HG03565 (cell line): ENCODE measurements at regions not wholly inside any gene's neighbourhood (a gene's known extent, or its start where the extent isn't known, plus 50 kb on each side); places are given as distances from the start of the nearest gene placed in this dataset.

Experiments used
- ATAC-seq: cut with Tn5 transposase; IDR thresholded peaks from one replicate; pipeline ENCODE4 v1.9.1; 2021; ENCODE audit warnings: mild to moderate bottlenecking, moderate library complexity; ENCODE audit not compliant: unreplicated experiment

- no peak for ATAC-seq
Observed at GRCh38 chr4:104890598-104891275, 255.9 kb upstream of the TET2 start.

GRCh38 chr4:104896660-104897645 is 249.7 kb upstream of the TET2 start:
- ATAC-seq = no peak

GRCh38 chr4:104899863-104900262 is 246.8 kb upstream of the TET2 start:
- ATAC-seq = no peak

- ATAC-seq = no peak
Observed at GRCh38 chr4:104901438-104901837, 245.2 kb upstream of the TET2 start.

DNA sequence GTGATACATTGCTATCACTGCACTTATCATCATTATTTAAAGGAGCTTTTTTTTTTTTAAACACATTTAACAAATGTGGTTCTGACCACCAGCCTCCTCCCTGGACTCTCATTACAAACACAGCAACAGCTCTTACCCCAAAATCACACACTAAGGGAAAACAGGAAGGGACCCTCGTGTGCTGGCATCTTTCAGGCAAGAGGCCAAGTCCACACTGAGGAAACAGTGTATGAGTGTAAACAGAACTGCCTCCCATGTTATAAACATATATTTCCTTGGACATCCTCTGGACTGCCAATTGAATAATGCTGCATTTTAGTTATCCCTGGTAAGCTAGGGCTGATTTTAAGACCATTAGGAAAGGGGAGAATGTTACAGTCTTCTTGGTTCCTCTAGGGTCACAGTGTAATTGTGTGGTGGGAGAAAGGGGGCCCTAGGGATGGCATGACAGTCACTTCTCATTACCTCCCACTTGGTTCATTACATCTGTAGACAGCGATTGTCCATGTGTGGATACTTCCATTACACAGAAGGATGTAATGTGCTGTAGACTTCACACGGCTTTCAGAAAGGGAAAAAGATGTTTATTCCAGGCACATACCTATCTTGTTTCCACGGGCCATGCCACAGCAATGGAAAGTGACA is 244.6 kb upstream of the TET2 start:
- no peak for ATAC-seq

DNA sequence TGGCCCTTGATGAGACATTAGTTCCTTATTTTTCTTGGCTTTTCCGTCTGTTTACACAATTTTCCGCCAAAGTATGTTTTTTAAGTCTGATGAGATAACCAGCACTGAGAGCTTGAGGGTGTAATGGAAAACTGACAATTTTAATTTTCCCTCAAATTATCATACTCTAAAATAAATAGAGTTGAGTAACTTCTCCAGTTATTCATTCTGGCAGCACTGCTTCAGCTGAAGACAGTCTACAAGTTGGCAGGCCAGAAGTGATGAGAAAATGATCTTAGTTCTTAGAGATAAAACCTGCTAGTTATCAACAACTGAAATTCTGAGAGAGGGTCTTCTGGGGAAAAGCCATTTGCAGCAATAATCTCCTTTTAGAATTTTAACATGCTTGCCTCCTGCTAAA is 241.6 kb upstream of the TET2 start:
- no peak for ATAC-seq

GRCh38 chr4:104905546-104905945 is 241.1 kb upstream of the TET2 start:
- no peak for ATAC-seq

- ATAC-seq = no peak
Observed at GRCh38 chr4:104906276-104906675, 240.4 kb upstream of the TET2 start.

DNA sequence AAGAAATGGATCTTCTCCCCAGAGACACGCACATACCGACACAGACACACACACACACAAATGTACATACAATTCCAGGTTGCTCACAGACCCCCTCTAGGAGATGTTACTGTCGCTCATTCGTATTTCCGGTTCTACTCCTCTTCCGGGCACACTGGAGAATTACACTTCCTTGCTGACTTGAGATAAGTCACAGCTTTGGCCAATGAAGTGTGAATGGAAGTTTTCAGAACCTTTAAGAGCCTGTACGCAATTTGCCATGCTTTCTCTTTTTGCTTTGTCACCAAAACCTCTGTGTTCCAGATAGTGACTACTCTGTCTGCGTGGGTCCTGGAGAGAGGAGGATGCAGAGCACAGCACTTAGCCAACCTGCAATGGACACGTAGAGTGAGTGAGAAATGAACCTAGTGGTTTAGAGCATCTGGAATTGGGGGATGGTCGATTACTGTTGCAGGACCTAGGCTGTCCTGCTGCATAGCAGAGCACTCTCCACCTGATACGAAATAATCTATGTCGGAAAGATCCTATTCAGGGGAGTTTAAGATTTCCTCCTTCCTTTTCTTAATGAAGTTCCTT is 239.5 kb upstream of the TET2 start:
- ATAC-seq = no peak

GRCh38 chr4:104907991-104908390 is 238.7 kb upstream of the TET2 start:
- ATAC-seq = no peak

DNA sequence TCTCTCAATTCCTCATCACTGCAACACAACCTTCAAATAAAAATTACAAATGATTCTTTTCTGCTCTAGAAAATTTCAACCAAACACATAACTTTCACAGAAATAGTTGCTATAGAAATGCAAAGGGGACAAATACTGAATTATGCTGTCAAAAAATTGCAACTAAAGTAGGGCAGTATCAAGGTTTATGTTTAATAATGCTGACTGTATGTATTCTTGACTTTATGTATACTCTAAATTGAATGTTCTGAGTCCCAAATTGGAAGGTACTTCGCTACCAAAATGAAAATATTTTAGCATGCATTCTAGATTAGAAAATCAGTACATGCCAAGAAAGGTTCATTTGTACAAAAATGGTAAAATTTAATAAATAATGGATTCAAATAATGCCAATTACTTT is 237.3 kb upstream of the TET2 start:
- ATAC-seq = no peak

GRCh38 chr4:104912518-104912917 is 234.2 kb upstream of the TET2 start:
- ATAC-seq = no peak

- no peak for ATAC-seq
Observed at GRCh38 chr4:104915373-104915772, 231.3 kb upstream of the TET2 start.

DNA sequence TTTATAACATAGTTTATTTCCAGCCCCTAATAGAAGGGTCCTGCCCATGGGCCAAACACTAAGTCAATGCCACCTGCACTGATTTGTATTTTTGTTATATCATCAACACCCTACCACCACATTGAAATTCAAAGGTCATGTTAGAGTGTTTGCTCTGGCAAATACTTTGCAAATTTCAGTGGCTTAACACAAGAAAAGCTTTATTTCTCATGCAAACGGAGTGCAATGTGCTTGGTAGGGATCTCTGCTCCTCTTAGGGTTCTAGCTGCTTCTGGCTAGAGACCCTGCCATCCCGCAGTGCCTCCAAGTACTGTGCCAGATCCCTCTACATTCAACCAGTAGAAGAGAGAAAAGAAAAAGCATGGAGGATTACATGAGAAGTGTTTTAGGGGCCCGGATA is 230.8 kb upstream of the TET2 start:
- ATAC-seq = no peak

DNA sequence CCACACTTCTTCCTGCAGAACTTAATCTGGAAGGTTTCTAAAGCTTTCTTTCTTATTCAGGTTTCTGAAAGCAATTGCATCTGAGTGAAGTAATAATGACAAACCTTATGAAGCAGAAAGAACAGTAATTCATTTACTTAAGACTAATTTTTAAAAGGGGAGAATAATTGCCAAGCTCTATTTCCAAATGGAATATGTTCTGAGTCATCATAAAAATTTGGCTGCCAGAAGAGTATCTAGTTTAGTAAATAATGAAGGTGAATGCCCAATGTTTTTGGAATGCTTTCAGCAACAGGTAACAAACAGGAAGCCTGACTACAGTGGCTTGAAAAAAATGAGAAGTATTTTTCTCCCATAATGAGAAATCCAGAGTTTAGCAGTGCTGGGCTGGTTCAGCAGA is 227.3 kb upstream of the TET2 start:
- no peak for ATAC-seq

- ATAC-seq = no peak
Observed at GRCh38 chr4:104930298-104930697, 216.4 kb upstream of the TET2 start.

GRCh38 chr4:104930745-104931736 is 215.6 kb upstream of the TET2 start:
- ATAC-seq = peak; percentile 59

DNA sequence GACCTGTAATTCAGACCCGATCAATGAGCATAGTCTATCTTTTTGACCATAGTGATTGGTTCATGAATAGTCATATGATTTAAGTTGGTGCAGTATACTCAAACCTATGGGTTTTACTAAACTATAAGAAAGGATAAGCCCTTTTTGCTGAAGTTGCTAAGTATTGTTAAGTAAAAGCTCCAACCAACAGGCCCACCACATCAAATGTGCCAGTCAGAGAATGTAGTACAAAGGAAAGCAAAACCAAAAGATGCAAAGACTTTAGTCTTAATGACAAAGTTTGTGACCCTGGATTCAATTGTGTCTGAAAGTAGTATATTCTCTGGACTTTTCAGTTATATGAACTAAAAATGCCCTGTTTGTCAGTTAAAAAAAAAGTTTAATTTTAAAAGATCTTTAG is 208.1 kb upstream of the TET2 start:
- no peak for ATAC-seq

DNA sequence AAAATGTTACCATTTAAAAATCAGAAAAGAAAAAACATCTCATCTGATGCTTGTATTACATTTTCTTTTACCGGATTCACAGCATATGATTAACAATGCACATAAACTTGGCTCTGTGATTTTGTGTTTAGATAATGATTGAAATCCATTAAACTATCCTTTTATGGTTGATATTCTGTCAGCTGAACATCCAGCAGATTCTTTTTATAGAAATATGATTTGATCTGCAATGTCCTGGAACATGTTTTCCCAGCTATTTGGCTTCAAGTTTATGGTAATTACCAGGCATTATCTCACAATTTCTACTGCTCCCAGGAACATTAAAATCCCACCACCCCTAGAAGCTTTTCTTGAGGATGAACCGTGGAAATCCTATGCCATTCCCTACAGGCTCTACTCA is 205.7 kb upstream of the TET2 start:
- no peak for ATAC-seq

- ATAC-seq = peak; percentile 78
Observed at GRCh38 chr4:104941661-104942062, 205.0 kb upstream of the TET2 start.
